Progenitor cell of endocrine pancreas (in vitro differentiated cells): ENCODE measurements at regions not wholly inside any gene's neighbourhood (a gene's known extent, or its start where the extent isn't known, plus 50 kb on each side); places are given as distances from the start of the nearest gene placed in this dataset.

Experiments used
- DNase-seq: peaks from one replicate; pipeline ENCODE4 v3.0.0; 2021; ENCODE audit warnings: low spot score; ENCODE audit not compliant: unreplicated experiment
- H3K27ac Mint-ChIP-seq: 2 replicates; pipeline ENCODE4 v1.8.0; 2021; ENCODE audit warnings: mild to moderate bottlenecking, moderate library complexity, mixed read lengths
- H3K27me3 Mint-ChIP-seq: 2 replicates; pipeline ENCODE4 v1.8.0; 2021; ENCODE audit warnings: mixed read lengths
- H3K36me3 Mint-ChIP-seq: 2 replicates; pipeline ENCODE4 v1.8.0; 2022; ENCODE audit warnings: mixed read lengths; ENCODE audit not compliant: insufficient read depth
- H3K4me1 Mint-ChIP-seq: 2 replicates; pipeline ENCODE4 v1.8.0; 2021; ENCODE audit warnings: low read depth, mixed read lengths
- H3K4me3 Mint-ChIP-seq: 2 replicates; pipeline ENCODE4 v1.8.0; 2021; ENCODE audit warnings: low read depth, mild to moderate bottlenecking, moderate library complexity, mixed read lengths
- H3K9me3 Mint-ChIP-seq: 2 replicates; pipeline ENCODE4 v1.8.0; 2021; ENCODE audit warnings: low read depth, mixed read lengths
- CTCF ChIP-seq: fragments of 200-600 bp; sonication (generic); IDR thresholded peaks from one replicate; pipeline ENCODE4 v1.5.0; 2021; ENCODE audit warnings: antibody characterized with exemption, mild to moderate bottlenecking; ENCODE audit not compliant: unreplicated experiment

GRCh38 chr3:78402720-78403119 is 1362.8 kb downstream of the ROBO2 start:
- no peaks in the 10 kb centered on the region for H3K27me3 Mint-ChIP-seq
- H3K9me3 Mint-ChIP-seq: no peaks in the 10 kb centered on the region

GRCh38 chr3:78405745-78406144 is 1362.1 kb downstream of the ROBO1 start:
- Mint-ChIP-seq H3K4me3 (no peak overlapping the region), H3K27ac (no peak overlapping the region), H3K27me3 (no peaks in the 10 kb centered on the region), H3K36me3 (no peaks in the 10 kb centered on the region), H3K9me3 (no peaks in the 10 kb centered on the region), H3K4me1 (peaks cover 2% of the 10 kb centered on the region)
- no peak for DNase-seq
- TF ChIP-seq CTCF: no peak

More at GRCh38 chr3:78402720-78403119, 1362.8 kb downstream of the ROBO2 start:
- Mint-ChIP-seq H3K4me1 (peaks cover 2% of the 10 kb centered on the region), H3K4me3 (no peak overlapping the region), H3K27ac (no peak overlapping the region), H3K36me3 (no peaks in the 10 kb centered on the region)
- TF ChIP-seq CTCF: no peak
- no peak for DNase-seq

GRCh38 chr3:78406396-78406795 is 1361.4 kb downstream of the ROBO1 start:
- H3K9me3 Mint-ChIP-seq: no peaks in the 10 kb centered on the region
- no peak for DNase-seq
- H3K27ac Mint-ChIP-seq: no peak overlapping the region
- H3K4me3 Mint-ChIP-seq: no peak overlapping the region
- TF ChIP-seq CTCF: no peak
- H3K36me3 Mint-ChIP-seq: no peaks in the 10 kb centered on the region
- no peaks in the 10 kb centered on the region for H3K27me3 Mint-ChIP-seq
- peaks cover 2% of the 10 kb centered on the region for H3K4me1 Mint-ChIP-seq

GRCh38 chr3:78410077-78410476 is 1357.7 kb downstream of the ROBO1 start:
- H3K4me3 Mint-ChIP-seq: no peak overlapping the region
- no peaks in the 10 kb centered on the region for H3K36me3 Mint-ChIP-seq
- H3K27me3 Mint-ChIP-seq: no peaks in the 10 kb centered on the region
- H3K27ac Mint-ChIP-seq: no peak overlapping the region
- no peaks in the 10 kb centered on the region for H3K9me3 Mint-ChIP-seq
- no peak for DNase-seq
- TF ChIP-seq CTCF: no peak
- no peaks in the 10 kb centered on the region for H3K4me1 Mint-ChIP-seq

GRCh38 chr3:78414261-78414660 is 1353.5 kb downstream of the ROBO1 start:
- DNase-seq: no peak
- Mint-ChIP-seq H3K4me3 (no peak overlapping the region), H3K9me3 (no peaks in the 10 kb centered on the region), H3K36me3 (no peaks in the 10 kb centered on the region), H3K27ac (no peak overlapping the region), H3K27me3 (no peaks in the 10 kb centered on the region), H3K4me1 (no peaks in the 10 kb centered on the region)
- TF ChIP-seq CTCF: no peak
